ENCODE measurements at regions not wholly inside any gene's neighbourhood (a gene's known extent, or its start where the extent isn't known, plus 50 kb on each side); places are given as distances from the start of the nearest gene placed in this dataset.

DNA sequence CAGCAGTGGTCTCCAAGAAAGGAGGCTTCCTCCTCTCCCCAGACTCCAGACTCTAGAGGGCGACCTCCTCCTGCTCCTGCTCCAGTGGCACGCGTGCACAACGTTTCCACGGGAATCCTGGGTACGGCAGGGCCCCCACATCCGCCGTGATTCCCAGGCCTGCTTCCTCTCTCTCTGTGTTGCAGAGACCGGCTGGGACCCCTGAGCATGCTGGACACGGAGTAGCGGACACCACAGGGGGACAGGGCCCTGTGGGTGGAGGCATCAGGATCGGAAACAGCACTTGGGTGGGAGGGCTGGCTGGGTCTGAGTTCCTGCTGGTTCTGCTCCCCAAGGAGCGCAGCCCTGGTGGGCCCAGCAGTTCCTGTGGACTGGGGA is 75.9 kb upstream of the SLC35G4 start (continued):
- no peak for TF ChIP-seq NR2F2 (IDR thresholded peaks at IDR 0.05)

DNA sequence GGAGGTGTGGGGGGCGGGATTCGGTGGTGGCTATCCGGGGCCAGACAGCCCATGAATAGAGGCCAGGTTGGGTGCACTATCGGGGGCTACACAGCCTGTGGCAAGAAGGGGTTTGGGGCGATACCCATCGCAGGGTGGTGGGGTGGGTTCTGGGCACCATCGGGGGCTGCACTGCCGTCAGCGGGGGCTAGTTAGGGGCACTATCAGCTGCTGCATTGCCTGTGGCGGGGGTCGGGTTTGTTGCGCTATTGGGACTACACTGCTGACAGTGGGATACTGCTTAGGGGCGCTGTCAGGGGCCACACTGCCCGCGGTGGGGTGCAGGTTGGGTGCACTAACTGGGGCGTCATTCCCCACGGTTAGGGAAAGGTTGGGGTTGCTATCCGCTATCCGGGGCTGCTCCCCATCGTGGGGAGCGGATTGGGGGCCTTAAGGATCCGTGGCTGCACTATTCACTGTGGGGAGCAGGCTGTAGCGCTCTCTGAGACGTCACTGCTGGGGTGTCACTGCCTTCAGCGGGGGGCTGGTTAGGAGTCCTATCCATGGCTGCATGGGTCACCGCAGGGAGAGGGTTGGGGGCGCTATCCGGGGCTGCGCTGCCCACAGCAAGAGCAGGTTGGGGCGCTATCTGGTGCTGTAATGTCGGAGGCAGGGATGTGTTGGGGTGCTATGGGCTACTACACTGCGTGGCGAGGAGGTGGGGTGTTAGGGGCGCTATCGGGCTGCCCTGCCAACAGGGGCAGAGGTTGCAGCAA is 76.5 kb upstream of the SLC35G4 start:
- 94% methylated on average over 35 of the region's 35 CpGs for WGBS
- H3K27ac ChIP-seq (ENCODE audit: low read depth in 1 of 2, low read length in 2 of 2) = no peak overlapping the region
- no peak for DNase-seq (ENCODE audit: low spot score)
- H3K4me3 ChIP-seq (ENCODE audit: low read depth in 1 of 3, low read length in 3 of 3) = no peak overlapping the region
- H3K9me3 ChIP-seq (ENCODE audit: control insufficient read depth in 4 of 4, low read length in 3 of 4) = no peaks in the 10 kb centered on the region
- no peaks in the 10 kb centered on the region for H3K4me1 ChIP-seq (ENCODE audit: control insufficient read depth in 4 of 4, insufficient read depth in 4 of 4, low read length in 3 of 4)
- H3K27me3 ChIP-seq (ENCODE audit: control insufficient read depth in 4 of 4, insufficient read depth in 4 of 4, low read length in 3 of 4) = no peaks in the 10 kb centered on the region
- H3K9ac ChIP-seq (ENCODE audit: low read depth in 1 of 2, low read length in 2 of 2) = no peak overlapping the region
- no peaks in the 10 kb centered on the region for H3K36me3 ChIP-seq (ENCODE audit: control insufficient read depth in 4 of 4, insufficient read depth in 3 of 4, low read depth in 1 of 4, low read length in 3 of 4)
- TF ChIP-seq HNF4G (IDR thresholded peaks at IDR 0.05) = no peak
- no peak for TF ChIP-seq RXRA (IDR thresholded peaks at IDR 0.05)
- TF ChIP-seq, protein P1, sequence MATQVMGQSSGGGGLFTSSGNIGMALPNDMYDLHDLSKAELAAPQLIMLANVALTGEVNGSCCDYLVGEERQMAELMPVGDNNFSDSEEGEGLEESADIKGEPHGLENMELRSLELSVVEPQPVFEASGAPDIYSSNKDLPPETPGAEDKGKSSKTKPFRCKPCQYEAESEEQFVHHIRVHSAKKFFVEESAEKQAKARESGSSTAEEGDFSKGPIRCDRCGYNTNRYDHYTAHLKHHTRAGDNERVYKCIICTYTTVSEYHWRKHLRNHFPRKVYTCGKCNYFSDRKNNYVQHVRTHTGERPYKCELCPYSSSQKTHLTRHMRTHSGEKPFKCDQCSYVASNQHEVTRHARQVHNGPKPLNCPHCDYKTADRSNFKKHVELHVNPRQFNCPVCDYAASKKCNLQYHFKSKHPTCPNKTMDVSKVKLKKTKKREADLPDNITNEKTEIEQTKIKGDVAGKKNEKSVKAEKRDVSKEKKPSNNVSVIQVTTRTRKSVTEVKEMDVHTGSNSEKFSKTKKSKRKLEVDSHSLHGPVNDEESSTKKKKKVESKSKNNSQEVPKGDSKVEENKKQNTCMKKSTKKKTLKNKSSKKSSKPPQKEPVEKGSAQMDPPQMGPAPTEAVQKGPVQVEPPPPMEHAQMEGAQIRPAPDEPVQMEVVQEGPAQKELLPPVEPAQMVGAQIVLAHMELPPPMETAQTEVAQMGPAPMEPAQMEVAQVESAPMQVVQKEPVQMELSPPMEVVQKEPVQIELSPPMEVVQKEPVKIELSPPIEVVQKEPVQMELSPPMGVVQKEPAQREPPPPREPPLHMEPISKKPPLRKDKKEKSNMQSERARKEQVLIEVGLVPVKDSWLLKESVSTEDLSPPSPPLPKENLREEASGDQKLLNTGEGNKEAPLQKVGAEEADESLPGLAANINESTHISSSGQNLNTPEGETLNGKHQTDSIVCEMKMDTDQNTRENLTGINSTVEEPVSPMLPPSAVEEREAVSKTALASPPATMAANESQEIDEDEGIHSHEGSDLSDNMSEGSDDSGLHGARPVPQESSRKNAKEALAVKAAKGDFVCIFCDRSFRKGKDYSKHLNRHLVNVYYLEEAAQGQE (IDR thresholded peaks at IDR 0.05) = no peak
- no peak for TF ChIP-seq FOXA2 (IDR thresholded peaks at IDR 0.05)
- TF ChIP-seq JUND (IDR thresholded peaks at IDR 0.05) = no peak
- no peak for TF ChIP-seq RAD21 (IDR thresholded peaks at IDR 0.05)
- TF ChIP-seq EGR1 (IDR thresholded peaks at IDR 0.05; ENCODE audit: low read depth in 2 of 2) = no peak
- TF ChIP-seq, protein P2, sequence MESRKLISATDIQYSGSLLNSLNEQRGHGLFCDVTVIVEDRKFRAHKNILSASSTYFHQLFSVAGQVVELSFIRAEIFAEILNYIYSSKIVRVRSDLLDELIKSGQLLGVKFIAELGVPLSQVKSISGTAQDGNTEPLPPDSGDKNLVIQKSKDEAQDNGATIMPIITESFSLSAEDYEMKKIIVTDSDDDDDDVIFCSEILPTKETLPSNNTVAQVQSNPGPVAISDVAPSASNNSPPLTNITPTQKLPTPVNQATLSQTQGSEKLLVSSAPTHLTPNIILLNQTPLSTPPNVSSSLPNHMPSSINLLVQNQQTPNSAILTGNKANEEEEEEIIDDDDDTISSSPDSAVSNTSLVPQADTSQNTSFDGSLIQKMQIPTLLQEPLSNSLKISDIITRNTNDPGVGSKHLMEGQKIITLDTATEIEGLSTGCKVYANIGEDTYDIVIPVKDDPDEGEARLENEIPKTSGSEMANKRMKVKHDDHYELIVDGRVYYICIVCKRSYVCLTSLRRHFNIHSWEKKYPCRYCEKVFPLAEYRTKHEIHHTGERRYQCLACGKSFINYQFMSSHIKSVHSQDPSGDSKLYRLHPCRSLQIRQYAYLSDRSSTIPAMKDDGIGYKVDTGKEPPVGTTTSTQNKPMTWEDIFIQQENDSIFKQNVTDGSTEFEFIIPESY (IDR thresholded peaks at IDR 0.05) = no peak
- TF ChIP-seq HNF4A (conservative IDR thresholded peaks at IDR 0.05) = no peak
- no peak for TF ChIP-seq GABPA (IDR thresholded peaks at IDR 0.05 in 1 of 2, conservative IDR thresholded peaks at IDR 0.05 in 1 of 2)
- TF ChIP-seq YY1 (IDR thresholded peaks at IDR 0.05) = no peak
- no peak for TF ChIP-seq NR2F2 (IDR thresholded peaks at IDR 0.05)
- TF ChIP-seq, protein P3, sequence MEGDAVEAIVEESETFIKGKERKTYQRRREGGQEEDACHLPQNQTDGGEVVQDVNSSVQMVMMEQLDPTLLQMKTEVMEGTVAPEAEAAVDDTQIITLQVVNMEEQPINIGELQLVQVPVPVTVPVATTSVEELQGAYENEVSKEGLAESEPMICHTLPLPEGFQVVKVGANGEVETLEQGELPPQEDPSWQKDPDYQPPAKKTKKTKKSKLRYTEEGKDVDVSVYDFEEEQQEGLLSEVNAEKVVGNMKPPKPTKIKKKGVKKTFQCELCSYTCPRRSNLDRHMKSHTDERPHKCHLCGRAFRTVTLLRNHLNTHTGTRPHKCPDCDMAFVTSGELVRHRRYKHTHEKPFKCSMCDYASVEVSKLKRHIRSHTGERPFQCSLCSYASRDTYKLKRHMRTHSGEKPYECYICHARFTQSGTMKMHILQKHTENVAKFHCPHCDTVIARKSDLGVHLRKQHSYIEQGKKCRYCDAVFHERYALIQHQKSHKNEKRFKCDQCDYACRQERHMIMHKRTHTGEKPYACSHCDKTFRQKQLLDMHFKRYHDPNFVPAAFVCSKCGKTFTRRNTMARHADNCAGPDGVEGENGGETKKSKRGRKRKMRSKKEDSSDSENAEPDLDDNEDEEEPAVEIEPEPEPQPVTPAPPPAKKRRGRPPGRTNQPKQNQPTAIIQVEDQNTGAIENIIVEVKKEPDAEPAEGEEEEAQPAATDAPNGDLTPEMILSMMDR (IDR thresholded peaks at IDR 0.05; ENCODE audit: low read depth, low read length, missing input control) = no peak
- TF ChIP-seq FOXA1 (IDR thresholded peaks at IDR 0.05) = no peak
- no peak for TF ChIP-seq MAX (IDR thresholded peaks at IDR 0.05)
- TF ChIP-seq SP1 (IDR thresholded peaks at IDR 0.05) = no peak
- no peak for TF ChIP-seq TAF1 (conservative IDR thresholded peaks at IDR 0.05)
- TF ChIP-seq, protein P4, sequence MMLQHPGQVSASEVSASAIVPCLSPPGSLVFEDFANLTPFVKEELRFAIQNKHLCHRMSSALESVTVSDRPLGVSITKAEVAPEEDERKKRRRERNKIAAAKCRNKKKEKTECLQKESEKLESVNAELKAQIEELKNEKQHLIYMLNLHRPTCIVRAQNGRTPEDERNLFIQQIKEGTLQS (IDR thresholded peaks at IDR 0.05) = no peak

Data from liver (tissue), 8 donors.